ENCODE measurements at regions not wholly inside any gene's neighbourhood (a gene's known extent, or its start where the extent isn't known, plus 50 kb on each side); places are given as distances from the start of the nearest gene placed in this dataset.

DNA sequence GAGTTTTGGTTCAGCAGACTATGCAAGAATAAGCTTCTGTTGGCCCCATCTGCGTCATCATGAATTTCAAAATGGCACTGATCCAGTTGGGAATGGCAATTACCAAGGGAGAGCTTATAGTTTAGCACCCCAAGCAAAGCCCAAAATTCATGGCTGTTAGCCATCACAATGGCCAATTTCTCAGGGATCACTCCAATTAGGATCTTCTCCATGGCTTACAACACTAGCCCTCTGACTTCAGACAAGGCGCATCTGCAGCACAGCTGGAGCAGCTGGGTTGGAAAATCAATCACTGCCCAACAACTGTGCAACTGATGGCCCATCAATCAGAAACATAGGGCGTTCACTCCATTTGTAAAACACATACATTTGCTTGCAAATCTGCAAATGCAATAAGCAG, 273.6 kb downstream of the SRBD1 start:
- Histone ChIP-seq H3K27ac (no peak overlapping the region), H3K4me1 (ENCODE audit: insufficient read depth) (no peaks in the 10 kb centered on the region), H3K4me3 (no peak overlapping the region), H3K9me3 (no peaks in the 10 kb centered on the region), H3K27me3 (no peaks in the 10 kb centered on the region), H3K36me3 (no peaks in the 10 kb centered on the region)
- WGBS, 3 donors = 80 to 84% (median 84%) methylated on average over 3 of the region's 3 CpGs
- DNase-seq = no peak
- TF ChIP-seq POLR2A (IDR thresholded peaks at IDR 0.05) (no peak), CTCF (IDR thresholded peaks at IDR 0.05) (no peak), EP300 (IDR thresholded peaks at IDR 0.05) (no peak)
- intact Hi-C loops (cut with DNase I) = no loop called here

DNA sequence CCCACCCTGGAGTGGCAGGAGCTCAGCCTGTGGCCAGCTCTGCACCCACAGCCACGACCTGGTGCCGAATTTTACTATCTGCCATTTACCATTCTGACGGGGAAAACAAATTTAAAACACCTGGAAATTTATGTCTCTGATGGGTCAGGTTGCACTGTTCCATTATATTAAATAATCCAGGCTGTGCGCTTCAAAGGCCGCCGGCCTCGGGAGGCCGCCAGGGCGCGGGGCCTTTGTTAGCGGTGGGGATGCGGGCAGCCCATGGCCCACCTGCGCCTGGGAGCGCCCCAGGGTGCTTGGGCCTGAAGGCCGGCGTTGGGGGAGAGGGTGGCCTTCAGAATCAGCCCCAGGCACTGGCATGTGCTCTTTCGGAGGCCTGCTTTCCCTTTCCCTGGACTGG, 276.9 kb downstream of the SRBD1 start:
- intact Hi-C loops (cut with DNase I) = no loop called here
- Histone ChIP-seq H3K4me3 (no peak overlapping the region), H3K9me3 (no peaks in the 10 kb centered on the region), H3K4me1 (ENCODE audit: insufficient read depth) (no peaks in the 10 kb centered on the region), H3K36me3 (no peaks in the 10 kb centered on the region), H3K27ac (no peak overlapping the region), H3K27me3 (no peaks in the 10 kb centered on the region)
- no peak for DNase-seq
- no peak for TF ChIP-seq EP300 (IDR thresholded peaks at IDR 0.05)
- TF ChIP-seq CTCF (IDR thresholded peaks at IDR 0.05) = no peak
- no peak for TF ChIP-seq POLR2A (IDR thresholded peaks at IDR 0.05)
- 92 to 96% (median 93%) methylated on average over 17 of the region's 17 CpGs for WGBS, 3 donors

DNA sequence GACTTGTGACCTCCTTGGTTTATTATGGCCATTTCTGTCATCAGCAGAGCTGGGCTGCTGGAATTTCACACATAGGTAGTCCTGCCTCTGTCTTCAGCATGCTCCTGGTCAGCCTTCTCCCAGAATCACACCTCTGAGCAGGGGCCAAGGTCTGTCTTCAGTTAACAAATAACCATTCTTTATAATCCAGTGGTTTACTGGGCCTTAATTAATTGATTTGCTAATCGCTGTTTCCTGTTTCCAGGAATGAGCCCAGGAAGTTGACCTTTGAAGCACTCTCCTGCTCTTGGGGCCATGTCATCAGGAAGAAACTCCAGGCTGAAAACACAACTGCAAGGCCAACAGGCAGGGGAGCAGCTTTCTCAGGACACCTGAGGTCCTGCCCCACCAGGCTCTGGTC, 278.5 kb downstream of the SRBD1 start:
- H3K27me3 ChIP-seq = no peaks in the 10 kb centered on the region
- H3K4me1 ChIP-seq (ENCODE audit: insufficient read depth) = no peaks in the 10 kb centered on the region
- H3K4me3 ChIP-seq = no peak overlapping the region
- intact Hi-C loops (cut with DNase I) = no loop called here
- WGBS, 3 donors = 82 to 85% (median 83%) methylated on average over 1 of the region's 1 CpG
- H3K27ac ChIP-seq = no peak overlapping the region
- H3K36me3 ChIP-seq = no peaks in the 10 kb centered on the region
- DNase-seq = no peak
- no peaks in the 10 kb centered on the region for H3K9me3 ChIP-seq
- TF ChIP-seq POLR2A (IDR thresholded peaks at IDR 0.05) (no peak), CTCF (IDR thresholded peaks at IDR 0.05) (no peak), EP300 (IDR thresholded peaks at IDR 0.05) (no peak)

DNA sequence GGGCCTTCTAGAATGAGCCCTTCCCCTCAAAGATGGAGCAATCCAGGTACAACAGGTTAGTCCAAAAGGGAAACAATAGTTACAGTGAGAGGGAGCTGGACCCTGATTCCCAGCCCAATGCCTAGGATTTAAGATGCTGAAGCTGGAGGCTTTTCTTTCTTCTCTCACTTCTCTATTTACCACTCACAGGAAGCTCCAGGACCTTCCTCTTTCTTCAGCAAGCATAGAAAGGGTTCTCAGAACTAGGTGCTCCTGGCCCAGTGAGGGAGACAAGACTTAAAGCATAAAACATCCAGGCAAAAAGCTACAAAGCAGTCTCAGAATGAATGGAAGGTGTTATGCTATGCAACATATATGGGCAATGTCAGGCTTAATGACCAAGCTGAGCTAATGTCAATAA, 279.0 kb downstream of the SRBD1 start:
- no peaks in the 10 kb centered on the region for H3K36me3 ChIP-seq
- no peaks in the 10 kb centered on the region for H3K4me1 ChIP-seq (ENCODE audit: insufficient read depth)
- H3K27me3 ChIP-seq = no peaks in the 10 kb centered on the region
- intact Hi-C loops (cut with DNase I) = no loop called here
- TF ChIP-seq EP300 (IDR thresholded peaks at IDR 0.05) (no peak), POLR2A (IDR thresholded peaks at IDR 0.05) (no peak), CTCF (IDR thresholded peaks at IDR 0.05) (no peak)
- no peak overlapping the region for H3K27ac ChIP-seq
- no peaks in the 10 kb centered on the region for H3K9me3 ChIP-seq
- DNase-seq = no peak
- H3K4me3 ChIP-seq = no peak overlapping the region

- TF ChIP-seq POLR2A (IDR thresholded peaks at IDR 0.05) (no peak), EP300 (IDR thresholded peaks at IDR 0.05) (no peak)
- WGBS, 3 donors = 62 to 70% (median 63%) methylated on average over 7 of the region's 7 CpGs
- intact Hi-C loops (cut with DNase I) = no loop called here
Measured at GRCh38 chr2:45331410-45331786, 279.7 kb downstream of the SRBD1 start.

More at GRCh38 chr2:45331410-45331786, 279.7 kb downstream of the SRBD1 start:
- H3K27me3 ChIP-seq = no peaks in the 10 kb centered on the region
- no peak overlapping the region for H3K27ac ChIP-seq
- DNase-seq = no peak
- no peaks in the 10 kb centered on the region for H3K9me3 ChIP-seq
- H3K4me3 ChIP-seq = no peak overlapping the region
- no peaks in the 10 kb centered on the region for H3K36me3 ChIP-seq
- H3K4me1 ChIP-seq (ENCODE audit: insufficient read depth) = no peaks in the 10 kb centered on the region

All from ovary (tissue), 7 donors.